ENCODE measurements at regions not wholly inside any gene's neighbourhood (a gene's known extent, or its start where the extent isn't known, plus 50 kb on each side); places are given as distances from the start of the nearest gene placed in this dataset.

- TF ChIP-seq ARID4A (CRISPR knock-in tag; IDR thresholded peaks at IDR 0.05; ENCODE audit: borderline replicate concordance) (no peak), IKZF4 (CRISPR knock-in tag; IDR thresholded peaks at IDR 0.05; ENCODE audit: borderline replicate concordance, low read depth, not compliant biosample characterization) (no peak), ZNF547 (CRISPR knock-in tag; IDR thresholded peaks at IDR 0.05) (no peak), ZBTB1 (CRISPR knock-in tag; IDR thresholded peaks at IDR 0.05; ENCODE audit: borderline replicate concordance) (no peak), ZNF282 (IDR thresholded peaks at IDR 0.05; ENCODE audit: partially characterized antibody) (no peak), SKI (IDR thresholded peaks at IDR 0.05; ENCODE audit: partially characterized antibody) (no peak), BRF2 (CRISPR knock-in tag; IDR thresholded peaks at IDR 0.05) (no peak), SIX4 (CRISPR knock-in tag; IDR thresholded peaks at IDR 0.05) (no peak), ARID2 (CRISPR knock-in tag; IDR thresholded peaks at IDR 0.05; ENCODE audit: borderline replicate concordance) (no peak), NBN (conservative IDR thresholded peaks at IDR 0.05) (no peak), RBAK (CRISPR knock-in tag; IDR thresholded peaks at IDR 0.05) (no peak), SNAI1 (CRISPR knock-in tag; IDR thresholded peaks at IDR 0.05; ENCODE audit: borderline replicate concordance) (no peak)
Observed at GRCh38 chr11:47918370-47918690, 62.0 kb upstream of the PTPRJ start (continued).

Data from HepG2 (cell line).